ENCODE measurements at regions not wholly inside any gene's neighbourhood (a gene's known extent, or its start where the extent isn't known, plus 50 kb on each side); places are given as distances from the start of the nearest gene placed in this dataset.
"Not testable (repeated sequence)": the region's sequence is repeated elsewhere in the genome, so short reads cannot be mapped to it uniquely, and the experiment has no call there.

DNA sequence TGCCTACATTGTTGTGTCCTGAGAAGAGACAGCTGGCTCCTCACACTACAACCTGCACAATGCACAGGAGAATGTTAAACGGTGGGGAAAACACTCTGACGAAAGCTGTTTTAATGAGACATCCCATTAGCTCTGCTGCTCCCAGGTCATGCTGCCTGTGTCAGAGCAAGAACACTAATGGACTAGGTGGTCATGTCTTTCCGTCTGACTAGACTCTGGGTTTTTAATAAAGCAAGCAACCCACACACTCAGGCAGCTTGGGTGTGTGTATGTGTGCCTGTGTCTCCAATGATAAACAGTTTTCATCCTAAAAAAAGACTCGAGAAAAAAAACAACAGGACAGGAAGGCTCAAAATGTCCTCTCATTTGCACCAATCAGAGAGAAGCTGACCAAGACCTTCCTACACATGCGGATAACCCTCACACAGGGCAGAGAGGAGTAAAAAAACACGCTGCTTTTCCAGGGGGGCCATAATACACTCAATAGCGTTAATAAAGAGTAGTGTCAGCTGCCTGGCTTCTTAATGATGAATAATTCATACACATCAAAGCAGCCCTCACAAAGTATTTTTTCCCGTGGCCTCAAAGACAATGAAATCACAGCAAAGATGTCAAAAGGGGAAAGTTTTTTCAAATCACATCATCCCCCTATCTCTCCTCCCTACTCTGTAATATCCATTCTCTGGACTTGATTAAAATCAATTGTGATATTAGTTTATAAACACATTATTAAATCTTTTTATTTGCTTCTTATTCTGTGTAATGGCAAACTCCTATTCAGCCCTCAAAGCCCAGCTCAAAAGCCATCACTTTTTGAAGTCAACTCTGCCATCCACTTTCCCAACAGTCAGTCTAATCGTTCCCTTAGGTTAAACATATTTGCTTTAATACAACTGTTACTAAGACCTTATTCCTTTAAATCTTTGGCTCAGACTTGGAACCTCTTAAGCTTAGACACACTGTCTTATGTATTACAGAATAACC lies 244.2 kb upstream of the CDH11 start (continued):
- TF ChIP-seq, protein P1, sequence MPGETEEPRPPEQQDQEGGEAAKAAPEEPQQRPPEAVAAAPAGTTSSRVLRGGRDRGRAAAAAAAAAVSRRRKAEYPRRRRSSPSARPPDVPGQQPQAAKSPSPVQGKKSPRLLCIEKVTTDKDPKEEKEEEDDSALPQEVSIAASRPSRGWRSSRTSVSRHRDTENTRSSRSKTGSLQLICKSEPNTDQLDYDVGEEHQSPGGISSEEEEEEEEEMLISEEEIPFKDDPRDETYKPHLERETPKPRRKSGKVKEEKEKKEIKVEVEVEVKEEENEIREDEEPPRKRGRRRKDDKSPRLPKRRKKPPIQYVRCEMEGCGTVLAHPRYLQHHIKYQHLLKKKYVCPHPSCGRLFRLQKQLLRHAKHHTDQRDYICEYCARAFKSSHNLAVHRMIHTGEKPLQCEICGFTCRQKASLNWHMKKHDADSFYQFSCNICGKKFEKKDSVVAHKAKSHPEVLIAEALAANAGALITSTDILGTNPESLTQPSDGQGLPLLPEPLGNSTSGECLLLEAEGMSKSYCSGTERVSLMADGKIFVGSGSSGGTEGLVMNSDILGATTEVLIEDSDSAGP (CRISPR knock-in tag; IDR thresholded peaks at IDR 0.05; ENCODE audit: borderline replicate concordance): no peak

DNA sequence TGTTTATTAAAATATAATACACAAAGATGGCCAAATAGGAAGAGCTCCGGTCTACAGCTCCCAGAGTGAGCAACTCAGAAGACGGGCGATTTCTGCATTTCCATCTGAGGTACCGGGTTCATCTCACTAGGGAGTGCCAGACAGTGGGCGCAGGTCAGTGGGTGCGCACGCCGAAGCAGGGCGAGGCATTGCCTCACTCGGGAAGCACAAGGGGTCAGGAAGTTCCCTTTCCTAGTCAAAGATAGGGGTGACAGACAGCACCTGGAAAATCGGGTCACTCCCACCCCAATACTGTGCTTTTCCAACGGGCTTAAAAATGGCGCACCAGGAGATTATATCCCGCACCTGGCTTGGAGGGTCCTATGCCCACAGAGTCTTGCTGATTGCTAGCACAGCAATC lies 234.9 kb upstream of the CDH11 start:
- H2AFZ ChIP-seq (ENCODE audit: low read length); FAIRE-seq; BruUV-seq (replicated peaks); in situ Hi-C loops (cut with HindIII; ENCODE audit: extremely low pct_ligation_motif_present, low pct_unique_long_range_greater_than_20kb); H3K79me2 ChIP-seq (ENCODE audit: insufficient read depth, low read length); H3K4me3 ChIP-seq (replicated peaks in 1 of 3; ENCODE audit: insufficient read depth in 1 of 3, low read depth in 2 of 3, low read length in 3 of 3); H3K36me3 ChIP-seq (replicated peaks in 1 of 2; ENCODE audit: control insufficient read depth in 1 of 2, insufficient read depth in 2 of 2, low read length in 2 of 2); ATAC-seq; DNase-seq (ENCODE audit: low spot score); POLR2A ChIA-PET; H3K9ac ChIP-seq (ENCODE audit: insufficient read depth, low read depth, low read length); H3K4me1 ChIP-seq (ENCODE audit: insufficient read depth, low read length); H3K27me3 ChIP-seq (ENCODE audit: control insufficient read depth in 1 of 2, insufficient read depth in 2 of 2, low read length in 2 of 2); CTCF ChIA-PET (ENCODE audit: low intra/inter-chr PET ratio, low total read pairs); H3K27ac ChIP-seq (ENCODE audit: extremely low read length, insufficient read depth, low read length); intact Hi-C loops (cut with micrococcal nuclease; ENCODE audit: unreplicated experiment); H4K20me1 ChIP-seq (ENCODE audit: insufficient read depth, low read length); H3K4me2 ChIP-seq (ENCODE audit: low read depth, low read length): not testable (repeated sequence)
- 42% methylated on average over 5 of the region's 14 CpGs for WGBS (ENCODE audit: low lambda C conversion rate)
- H3K9me3 ChIP-seq (ENCODE audit: low read length): peaks cover 32% of the 10 kb centered on the region

DNA sequence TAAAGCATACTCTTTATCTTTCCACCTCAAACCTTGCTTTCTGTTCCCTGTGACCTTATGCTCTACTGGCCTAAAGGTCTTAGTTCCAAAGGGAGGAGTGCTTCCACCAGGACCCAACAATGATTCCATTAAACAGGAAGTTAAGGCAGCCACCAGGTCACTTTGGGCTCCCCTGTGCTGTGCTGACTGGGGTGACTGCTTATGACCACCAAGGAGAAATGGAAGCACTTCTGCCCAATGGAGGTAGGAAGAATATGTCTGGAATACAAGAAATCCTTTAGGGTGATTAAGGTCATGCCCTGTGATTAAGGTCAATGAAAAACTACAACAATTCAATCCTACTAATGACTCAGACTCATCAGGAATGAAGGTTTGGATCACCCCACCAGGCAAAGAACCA lies 233.8 kb upstream of the CDH11 start:
- ATAC-seq: no peak
- CTCF ChIA-PET (ENCODE audit: low intra/inter-chr PET ratio, low total read pairs): no interaction called here
- H3K27ac ChIP-seq (ENCODE audit: extremely low read length, insufficient read depth, low read length): no peak overlapping the region
- POLR2A ChIA-PET: no interaction called here
- no peaks in the 10 kb centered on the region for H3K4me1 ChIP-seq (ENCODE audit: insufficient read depth, low read length)
- peaks cover 37% of the 10 kb centered on the region for H3K9me3 ChIP-seq (ENCODE audit: low read length)
- H4K20me1 ChIP-seq (ENCODE audit: insufficient read depth, low read length): no peaks in the 10 kb centered on the region
- no peaks in the 10 kb centered on the region for H3K36me3 ChIP-seq (replicated peaks in 1 of 2; ENCODE audit: control insufficient read depth in 1 of 2, insufficient read depth in 2 of 2, low read length in 2 of 2)
- no peaks in the 10 kb centered on the region for H3K27me3 ChIP-seq (ENCODE audit: control insufficient read depth in 1 of 2, insufficient read depth in 2 of 2, low read length in 2 of 2)
- no peak overlapping the region for H3K4me3 ChIP-seq (replicated peaks in 1 of 3; ENCODE audit: insufficient read depth in 1 of 3, low read depth in 2 of 3, low read length in 3 of 3)
- BruUV-seq (replicated peaks): no TSS peak
- DNase-seq (ENCODE audit: low spot score): no peak
- in situ Hi-C loops (cut with HindIII; ENCODE audit: extremely low pct_ligation_motif_present, low pct_unique_long_range_greater_than_20kb): no loop called here
- no peaks in the 10 kb centered on the region for H3K79me2 ChIP-seq (ENCODE audit: insufficient read depth, low read length)
- H2AFZ ChIP-seq (ENCODE audit: low read length): no peak overlapping the region
- FAIRE-seq: no peak
- H3K4me2 ChIP-seq (ENCODE audit: low read depth, low read length): no peak overlapping the region
- no peak for TF ChIP-seq HES4 (CRISPR knock-in tag; IDR thresholded peaks at IDR 0.05; ENCODE audit: borderline replicate concordance)
- TF ChIP-seq, protein P2, sequence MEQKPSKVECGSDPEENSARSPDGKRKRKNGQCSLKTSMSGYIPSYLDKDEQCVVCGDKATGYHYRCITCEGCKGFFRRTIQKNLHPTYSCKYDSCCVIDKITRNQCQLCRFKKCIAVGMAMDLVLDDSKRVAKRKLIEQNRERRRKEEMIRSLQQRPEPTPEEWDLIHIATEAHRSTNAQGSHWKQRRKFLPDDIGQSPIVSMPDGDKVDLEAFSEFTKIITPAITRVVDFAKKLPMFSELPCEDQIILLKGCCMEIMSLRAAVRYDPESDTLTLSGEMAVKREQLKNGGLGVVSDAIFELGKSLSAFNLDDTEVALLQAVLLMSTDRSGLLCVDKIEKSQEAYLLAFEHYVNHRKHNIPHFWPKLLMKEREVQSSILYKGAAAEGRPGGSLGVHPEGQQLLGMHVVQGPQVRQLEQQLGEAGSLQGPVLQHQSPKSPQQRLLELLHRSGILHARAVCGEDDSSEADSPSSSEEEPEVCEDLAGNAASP (CRISPR knock-in tag; IDR thresholded peaks at IDR 0.05; ENCODE audit: borderline replicate concordance): no peak
- TF ChIP-seq, protein P3, sequence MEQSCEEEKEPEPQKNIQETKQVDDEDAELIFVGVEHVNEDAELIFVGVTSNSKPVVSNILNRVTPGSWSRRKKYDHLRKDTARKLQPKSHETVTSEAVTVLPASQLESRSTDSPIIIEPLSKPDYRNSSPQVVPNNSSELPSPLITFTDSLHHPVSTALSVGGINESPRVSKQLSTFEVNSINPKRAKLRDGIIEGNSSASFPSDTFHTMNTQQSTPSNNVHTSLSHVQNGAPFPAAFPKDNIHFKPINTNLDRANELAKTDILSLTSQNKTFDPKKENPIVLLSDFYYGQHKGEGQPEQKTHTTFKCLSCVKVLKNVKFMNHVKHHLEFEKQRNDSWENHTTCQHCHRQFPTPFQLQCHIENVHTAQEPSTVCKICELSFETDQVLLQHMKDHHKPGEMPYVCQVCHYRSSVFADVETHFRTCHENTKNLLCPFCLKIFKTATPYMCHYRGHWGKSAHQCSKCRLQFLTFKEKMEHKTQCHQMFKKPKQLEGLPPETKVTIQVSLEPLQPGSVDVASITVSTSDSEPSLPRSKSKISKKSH (CRISPR knock-in tag; IDR thresholded peaks at IDR 0.05; ENCODE audit: borderline replicate concordance): no peak
- no peak overlapping the region for H3K9ac ChIP-seq (ENCODE audit: insufficient read depth, low read depth, low read length)
- intact Hi-C loops (cut with micrococcal nuclease; ENCODE audit: unreplicated experiment): no loop called here
